SK-N-SH treated with all-trans-retinoic acid at 6 μM for 48 hours (cell line): ENCODE measurements at regions not wholly inside any gene's neighbourhood (a gene's known extent, or its start where the extent isn't known, plus 50 kb on each side); places are given as distances from the start of the nearest gene placed in this dataset.

Experiments
- CSDC2 ChIP-seq: fragments of 250-450 bp; sonication (Bioruptor Pico); IDR thresholded peaks from 2 replicates; pipeline ENCODE4 v1.5.0; 2020; ENCODE audit warnings: mild to moderate bottlenecking, moderate library complexity
- GLIS3 ChIP-seq: fragments of 250-450 bp; sonication (Bioruptor Pico); IDR thresholded peaks from 2 replicates; pipeline ENCODE4 v1.5.0; 2020; ENCODE audit warnings: mild to moderate bottlenecking, moderate library complexity
- ISL1 ChIP-seq: fragments of 250-450 bp; sonication (Bioruptor Pico); IDR thresholded peaks from 2 replicates; pipeline ENCODE4 v2.1.2; 2022; ENCODE audit warnings: mild to moderate bottlenecking, moderate library complexity
- OSR1 ChIP-seq: fragments of 250-450 bp; sonication (Bioruptor Pico); IDR thresholded peaks from 2 replicates; pipeline ENCODE4 v1.8.0; 2022; ENCODE audit warnings: moderate library complexity, mild to moderate bottlenecking, inconsistent platforms
- PATZ1 ChIP-seq: fragments of 250-450 bp; sonication (Bioruptor Pico); IDR thresholded peaks from 2 replicates; pipeline ENCODE4 v1.8.0; 2020; ENCODE audit warnings: mild to moderate bottlenecking, moderate library complexity, borderline replicate concordance
- POU6F1 ChIP-seq: fragments of 250-450 bp; sonication (Bioruptor Pico); IDR thresholded peaks from 2 replicates; pipeline ENCODE4 v1.8.0; 2021; ENCODE audit warnings: low read depth, mild to moderate bottlenecking, moderate library complexity, borderline replicate concordance
- PPARA ChIP-seq: fragments of 250-450 bp; sonication (Bioruptor Pico); IDR thresholded peaks from 2 replicates; pipeline ENCODE4 v1.5.0; 2020; ENCODE audit warnings: mild to moderate bottlenecking, borderline replicate concordance
- RARB ChIP-seq: fragments of 250-450 bp; sonication (Bioruptor Pico); IDR thresholded peaks from 2 replicates; pipeline ENCODE4 v1.8.0; 2021; ENCODE audit warnings: mild to moderate bottlenecking, moderate library complexity
- ZC3H10 ChIP-seq: fragments of 250-450 bp; sonication (Bioruptor Pico); IDR thresholded peaks from 2 replicates; pipeline ENCODE4 v1.5.1; 2021; ENCODE audit warnings: mild to moderate bottlenecking, moderate library complexity
- ZFP30 ChIP-seq: fragments of 450-650 bp; formaldehyde crosslinking; IDR thresholded peaks from 2 replicates; pipeline ENCODE4 v1.5.0; 2022; ENCODE audit warnings: mild to moderate bottlenecking, moderate library complexity
- ZNF565 ChIP-seq: fragments of 450-650 bp; formaldehyde crosslinking; conservative IDR thresholded peaks from 2 replicates; pipeline ENCODE4 v1.5.0; 2020; ENCODE audit warnings: low read depth, mild to moderate bottlenecking, moderate library complexity
- ZNF8 ChIP-seq: fragments of 450-650 bp; formaldehyde crosslinking; IDR thresholded peaks from 2 replicates; pipeline ENCODE4 v1.5.0; 2020; ENCODE audit warnings: mild to moderate bottlenecking, moderate library complexity
- TF ChIP-seq, protein P1 (sequence below): fragments of 250-450 bp; sonication (Bioruptor Pico); IDR thresholded peaks from 2 replicates; pipeline ENCODE4 v1.5.1; 2020; ENCODE audit warnings: low read depth, mild to moderate bottlenecking, moderate library complexity

GRCh38 chr12:61916831-61917230 is 343.4 kb upstream of the USP15 start:
- no peak for TF ChIP-seq ZFP30 (CRISPR knock-in tag)
- TF ChIP-seq RARB (CRISPR knock-in tag) = no peak
- TF ChIP-seq ZNF565 = no peak
- TF ChIP-seq POU6F1 (CRISPR knock-in tag) = no peak
- no peak for TF ChIP-seq ZC3H10 (CRISPR knock-in tag)
- TF ChIP-seq, protein P1, sequence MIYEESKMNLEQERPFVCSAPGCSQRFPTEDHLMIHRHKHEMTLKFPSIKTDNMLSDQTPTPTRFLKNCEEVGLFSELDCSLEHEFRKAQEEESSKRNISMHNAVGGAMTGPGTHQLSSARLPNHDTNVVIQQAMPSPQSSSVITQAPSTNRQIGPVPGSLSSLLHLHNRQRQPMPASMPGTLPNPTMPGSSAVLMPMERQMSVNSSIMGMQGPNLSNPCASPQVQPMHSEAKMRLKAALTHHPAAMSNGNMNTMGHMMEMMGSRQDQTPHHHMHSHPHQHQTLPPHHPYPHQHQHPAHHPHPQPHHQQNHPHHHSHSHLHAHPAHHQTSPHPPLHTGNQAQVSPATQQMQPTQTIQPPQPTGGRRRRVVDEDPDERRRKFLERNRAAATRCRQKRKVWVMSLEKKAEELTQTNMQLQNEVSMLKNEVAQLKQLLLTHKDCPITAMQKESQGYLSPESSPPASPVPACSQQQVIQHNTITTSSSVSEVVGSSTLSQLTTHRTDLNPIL (CRISPR knock-in tag) = no peak
- no peak for TF ChIP-seq OSR1 (CRISPR knock-in tag)
- no peak for TF ChIP-seq ISL1 (CRISPR knock-in tag)
- TF ChIP-seq PPARA = no peak
- TF ChIP-seq GLIS3 (CRISPR knock-in tag) = no peak
- TF ChIP-seq PATZ1 = no peak
- no peak for TF ChIP-seq CSDC2 (CRISPR knock-in tag)
- TF ChIP-seq ZNF8 (CRISPR knock-in tag) = no peak
